Esophagus muscularis mucosa (tissue), 4 donors: ENCODE measurements at regions not wholly inside any gene's neighbourhood (a gene's known extent, or its start where the extent isn't known, plus 50 kb on each side); places are given as distances from the start of the nearest gene placed in this dataset.
"Not testable (repeated sequence)": the region's sequence is repeated elsewhere in the genome, so short reads cannot be mapped to it uniquely, and the experiment has no call there.

Experiments
- DNase-seq: peaks from one replicate; pipeline ENCODE4 v3.0.0-alpha.2; 2017; ENCODE audit errors: extremely low spot score
- H3K27ac ChIP-seq, 4 donors: fragments of 200-600 bp; sonication (generic); replicated peaks in 1 of 4; 1 replicate in 3 of 4; 2 replicates in 1 of 4; pipeline ENCODE4 v1.5.1; 2016 to 2019; ENCODE audit warnings: mild to moderate bottlenecking in 1 of 4
- H3K27me3 ChIP-seq, 4 donors: fragments of 200-600 bp; sonication (generic); one replicate each; pipeline versions ENCODE4 v1.5.1 to v1.6.0; 2016 to 2019
- H3K36me3 ChIP-seq, 4 donors: fragments of 200-600 bp; sonication (generic); one replicate each; pipeline ENCODE4 v1.5.1; 2016 to 2019
- H3K4me1 ChIP-seq, 4 donors: fragments of 200-600 bp; sonication (generic); one replicate each; pipeline ENCODE4 v1.5.1; 2016 to 2019
- H3K4me3 ChIP-seq, 4 donors: fragments of 200-600 bp; sonication (generic); 1 replicate in 2 of 4; 2 replicates in 2 of 4; pipeline ENCODE4 v1.5.1; 2016 to 2019; ENCODE audit warnings: mild to moderate bottlenecking in 4 of 4, moderate library complexity in 1 of 4
- H3K9me3 ChIP-seq, 4 donors: fragments of 200-600 bp; sonication (generic); 1 replicate in 3 of 4; 2 replicates in 1 of 4; pipeline ENCODE4 v1.5.1; 2016 to 2019
- EP300 ChIP-seq: sonication (generic); formaldehyde crosslinking; IDR thresholded peaks from one replicate; pipeline ENCODE4 v1.6.1; 2017; ENCODE audit warnings: antibody characterized with exemption
- POLR2A ChIP-seq: fragments of 450-650 bp; IDR thresholded peaks from one replicate; pipeline ENCODE4 v1.6.1; 2017; ENCODE audit warnings: antibody characterized with exemption, moderate library complexity, mild to moderate bottlenecking, low read depth
- POLR2AphosphoS5 ChIP-seq, 2 donors: sonication (generic); formaldehyde crosslinking; IDR thresholded peaks; one replicate each; pipeline ENCODE4 v1.6.1; 2017; ENCODE audit warnings: antibody characterized with exemption in 2 of 2
- WGBS: methylation state at CpG from one replicate; pipeline ENCODE4 v1.1.5; 2018; 5-methylcytosine and 5-hydroxymethylcytosine counted together
- intact Hi-C: fragments of 100-400 bp; cut with DNase I; formaldehyde crosslinking; loops from one replicate; pipeline ENCODE4 v1.15.1; 2023
- TF ChIP-seq, protein P1 (sequence below), 3 experiments: fragments of 200-600 bp in 2 of 3; fragments of 450-650 bp in 1 of 3; sonication (generic) in 2 of 3; IDR thresholded peaks; one replicate each; pipeline ENCODE4 v1.5.1; 2017 to 2019; ENCODE audit warnings: antibody characterized with exemption in 3 of 3, mild to moderate bottlenecking in 2 of 3, moderate library complexity in 1 of 3

- intact Hi-C loops, result no loop called here
- H3K27me3 ChIP-seq, result peaks cover 0 to 3% (median 0%) of the 10 kb centered on the region in 4 donors
Measured at GRCh38 chr11:116343270-116343669, 429.5 kb downstream of the BUD13 start.

DNA sequence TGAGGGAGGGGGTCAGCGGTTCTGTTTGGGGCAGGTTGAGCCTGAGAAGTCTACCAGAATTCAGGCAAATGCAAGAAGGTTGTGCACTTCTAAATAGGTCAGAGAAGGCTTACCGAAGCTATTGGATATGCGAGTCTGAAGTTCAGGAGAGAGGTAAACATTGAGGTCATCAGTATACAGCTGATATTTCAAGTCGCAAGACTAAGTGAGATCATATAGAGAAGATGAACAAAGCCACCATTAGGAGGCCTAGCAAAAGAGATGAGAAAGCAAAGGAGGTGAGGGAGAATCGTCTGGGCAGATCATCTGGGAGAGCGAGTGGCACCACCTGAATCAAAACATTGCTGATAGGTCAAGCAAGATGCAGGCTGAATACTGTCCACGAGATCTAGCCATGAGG lies 430.6 kb downstream of the BUD13 start:
- H3K4me1 ChIP-seq, result no peaks in the 10 kb centered on the region
- DNase-seq, result no peak
- H3K9me3 ChIP-seq, result peaks cover 0 to 5% (median 2%) of the 10 kb centered on the region in 4 donors
- TF ChIP-seq POLR2A, result no peak
- TF ChIP-seq POLR2AphosphoS5 (IDR thresholded peaks at IDR 0.05), result no peak
- TF ChIP-seq, protein P1, sequence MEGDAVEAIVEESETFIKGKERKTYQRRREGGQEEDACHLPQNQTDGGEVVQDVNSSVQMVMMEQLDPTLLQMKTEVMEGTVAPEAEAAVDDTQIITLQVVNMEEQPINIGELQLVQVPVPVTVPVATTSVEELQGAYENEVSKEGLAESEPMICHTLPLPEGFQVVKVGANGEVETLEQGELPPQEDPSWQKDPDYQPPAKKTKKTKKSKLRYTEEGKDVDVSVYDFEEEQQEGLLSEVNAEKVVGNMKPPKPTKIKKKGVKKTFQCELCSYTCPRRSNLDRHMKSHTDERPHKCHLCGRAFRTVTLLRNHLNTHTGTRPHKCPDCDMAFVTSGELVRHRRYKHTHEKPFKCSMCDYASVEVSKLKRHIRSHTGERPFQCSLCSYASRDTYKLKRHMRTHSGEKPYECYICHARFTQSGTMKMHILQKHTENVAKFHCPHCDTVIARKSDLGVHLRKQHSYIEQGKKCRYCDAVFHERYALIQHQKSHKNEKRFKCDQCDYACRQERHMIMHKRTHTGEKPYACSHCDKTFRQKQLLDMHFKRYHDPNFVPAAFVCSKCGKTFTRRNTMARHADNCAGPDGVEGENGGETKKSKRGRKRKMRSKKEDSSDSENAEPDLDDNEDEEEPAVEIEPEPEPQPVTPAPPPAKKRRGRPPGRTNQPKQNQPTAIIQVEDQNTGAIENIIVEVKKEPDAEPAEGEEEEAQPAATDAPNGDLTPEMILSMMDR (IDR thresholded peaks at IDR 0.05), result no peak
- no peak for TF ChIP-seq EP300
- H3K27ac ChIP-seq, result no peak overlapping the region
- H3K27me3 ChIP-seq, result peaks cover 0 to 3% (median 0%) of the 10 kb centered on the region in 4 donors
- H3K36me3 ChIP-seq, result no peaks in the 10 kb centered on the region
- H3K4me3 ChIP-seq, result no peak overlapping the region
- intact Hi-C loops, result no loop called here
- WGBS, result 87% methylated on average over 7 of the region's 7 CpGs

More at GRCh38 chr11:116343270-116343669, 429.5 kb downstream of the BUD13 start:
- DNase-seq, result no peak
- H3K27ac ChIP-seq, result no peak overlapping the region
- 88% methylated on average over 3 of the region's 3 CpGs for WGBS
- H3K36me3 ChIP-seq, result no peaks in the 10 kb centered on the region
- H3K9me3 ChIP-seq, result no peaks in the 10 kb centered on the region
- H3K4me1 ChIP-seq, result no peaks in the 10 kb centered on the region
- H3K4me3 ChIP-seq, result no peak overlapping the region
- TF ChIP-seq EP300 (no peak), POLR2AphosphoS5 (IDR thresholded peaks at IDR 0.05) (no peak), POLR2A (no peak)
- TF ChIP-seq, protein P1 (IDR thresholded peaks at IDR 0.05), result no peak

DNA sequence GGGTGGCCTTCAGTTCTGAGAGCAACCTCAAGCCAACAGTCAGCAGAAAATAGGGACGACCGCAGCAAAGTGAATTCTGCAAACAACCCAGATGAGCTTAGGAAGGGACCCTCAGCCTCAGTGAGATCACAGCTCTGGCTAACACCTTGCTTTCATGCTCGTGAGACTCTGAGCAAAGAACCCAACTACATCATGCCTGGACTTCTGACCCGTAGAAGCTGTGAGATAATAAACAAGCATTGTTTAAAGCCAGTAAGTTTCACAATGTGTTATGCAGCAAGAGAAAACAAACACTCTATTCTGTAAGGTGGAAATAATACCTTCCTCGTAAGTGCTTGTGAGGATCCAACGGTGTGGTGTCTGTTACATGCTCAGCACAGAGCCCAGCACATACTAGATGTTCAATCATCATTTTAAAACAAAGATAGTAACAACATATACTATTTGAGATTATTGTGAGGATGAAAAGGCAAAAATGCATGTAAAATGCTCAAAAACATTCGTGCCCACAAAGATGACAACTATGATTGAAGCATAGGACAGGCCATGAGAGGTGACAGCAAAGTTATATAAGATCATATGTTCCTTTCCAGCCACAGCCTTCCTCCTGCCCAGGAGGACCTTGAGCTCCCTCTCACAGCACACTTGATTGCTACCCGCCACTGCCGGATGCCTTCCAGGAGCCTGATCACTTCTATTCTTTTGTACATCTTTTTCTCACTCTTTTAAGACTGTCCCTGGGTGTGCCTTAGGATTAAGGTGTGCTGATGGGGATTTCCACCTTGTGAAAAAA lies 433.3 kb downstream of the BUD13 start:
- Histone ChIP-seq H3K4me3 (no peak overlapping the region), H3K4me1 (no peaks in the 10 kb centered on the region), H3K27me3 (peaks cover 0 to 11% (median 0%) of the 10 kb centered on the region in 4 donors), H3K27ac (no peak overlapping the region), H3K9me3 (peaks cover 0 to 11% (median 3%) of the 10 kb centered on the region in 4 donors), H3K36me3 (no peaks in the 10 kb centered on the region)
- DNase-seq, result peak; percentile 70
- WGBS, result 65% methylated on average over 9 of the region's 9 CpGs
- TF ChIP-seq POLR2AphosphoS5 (IDR thresholded peaks at IDR 0.05) (no peak), POLR2A (no peak), EP300 (no peak)
- TF ChIP-seq, protein P1 (IDR thresholded peaks at IDR 0.05), result no peak
- intact Hi-C loops, result no loop called here

DNA sequence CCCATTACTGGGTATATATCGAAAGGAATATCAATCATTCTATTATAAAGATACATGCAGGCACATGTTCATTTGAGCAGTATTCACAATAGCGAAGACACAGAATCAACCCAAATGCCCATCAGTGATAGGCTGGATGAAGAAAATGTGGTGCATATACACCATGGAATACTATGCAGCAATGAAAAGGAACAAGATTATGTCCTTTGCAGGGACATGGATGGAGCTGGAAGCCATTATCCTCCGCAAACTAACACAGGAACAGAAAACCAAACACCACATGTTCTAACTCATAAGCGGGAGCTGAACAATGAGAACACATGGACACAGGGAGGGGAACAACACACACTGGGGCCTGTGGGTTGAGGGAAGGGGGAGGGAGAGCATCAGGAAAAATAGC lies 434.3 kb downstream of the BUD13 start:
- H3K36me3 ChIP-seq, DNase-seq, intact Hi-C loops, H3K4me3 ChIP-seq, H3K4me1 ChIP-seq, H3K27ac ChIP-seq: not testable (repeated sequence)
- 96% methylated on average over 4 of the region's 4 CpGs for WGBS
- Histone ChIP-seq H3K9me3 (peaks cover 0 to 11% (median 3%) of the 10 kb centered on the region in 4 donors), H3K27me3 (peaks cover 0 to 11% (median 0%) of the 10 kb centered on the region in 4 donors)

GRCh38 chr11:116336540-116336939 lies 436.2 kb downstream of the BUD13 start:
- no peak for TF ChIP-seq POLR2A
- TF ChIP-seq, protein P1 (IDR thresholded peaks at IDR 0.05), result no peak
- TF ChIP-seq EP300, result no peak
- TF ChIP-seq POLR2AphosphoS5 (IDR thresholded peaks at IDR 0.05), result no peak
- Histone ChIP-seq H3K4me1 (no peaks in the 10 kb centered on the region), H3K36me3 (no peaks in the 10 kb centered on the region), H3K4me3 (no peak overlapping the region), H3K27me3 (peaks cover 0 to 7% (median 0%) of the 10 kb centered on the region in 4 donors), H3K9me3 (peaks cover 0 to 11% (median 3%) of the 10 kb centered on the region in 4 donors), H3K27ac (no peak overlapping the region)
- peak; percentile 68 for DNase-seq
- intact Hi-C loops, result no loop called here
- 100% methylated on average over 1 of the region's 1 CpG for WGBS
